DOHH2 (cell line): ENCODE measurements at regions not wholly inside any gene's neighbourhood (a gene's known extent, or its start where the extent isn't known, plus 50 kb on each side); places are given as distances from the start of the nearest gene placed in this dataset.

Experiments
- H3F3A ChIP-seq: fragments of 200-600 bp; sonication (generic), shearing (Covaris generic); 2 replicates; pipeline ENCODE4 v1.6.0; 2016; ENCODE audit warnings: antibody characterized with exemption, mild to moderate bottlenecking; ENCODE audit not compliant: control insufficient read depth, insufficient read depth
- H3K27ac ChIP-seq: fragments of 200-600 bp; sonication (generic); 2 replicates; pipeline ENCODE4 v1.5.1; 2014; ENCODE audit warnings: low read depth, mild to moderate bottlenecking, low read length, moderate library complexity
- H3K27me3 ChIP-seq: fragments of 200-600 bp; sonication (generic); 2 replicates; pipeline ENCODE4 v1.6.1; 2014; ENCODE audit warnings: mild to moderate bottlenecking, low read length, mixed read lengths; ENCODE audit not compliant: control insufficient read depth
- H3K36me3 ChIP-seq: fragments of 200-600 bp; sonication (generic); 2 replicates; pipeline ENCODE4 v1.6.1; 2014; ENCODE audit warnings: mild to moderate bottlenecking, low read length, moderate library complexity, mixed read lengths; ENCODE audit not compliant: control insufficient read depth
- H3K4me1 ChIP-seq: fragments of 200-600 bp; sonication (generic); 2 replicates; pipeline ENCODE4 v1.6.1; 2014; ENCODE audit warnings: mild to moderate bottlenecking, low read length, mixed read lengths; ENCODE audit not compliant: control insufficient read depth
- H3K4me2 ChIP-seq: fragments of 200-600 bp; sonication (generic); 2 replicates; pipeline ENCODE4 v1.6.0; 2014; ENCODE audit warnings: mild to moderate bottlenecking, low read length, moderate library complexity
- H3K4me3 ChIP-seq: fragments of 200-600 bp; sonication (generic); 2 replicates; pipeline ENCODE4 v1.5.1; 2014; ENCODE audit warnings: mild to moderate bottlenecking, low read length, mixed read lengths
- H3K79me2 ChIP-seq: fragments of 200-600 bp; sonication (generic); 2 replicates; pipeline ENCODE4 v1.6.1; 2014; ENCODE audit warnings: mild to moderate bottlenecking, low read length, mixed read lengths; ENCODE audit not compliant: control insufficient read depth
- H3K9me2 ChIP-seq: fragments of 200-600 bp; sonication (generic); replicated peaks from 2 replicates; pipeline ENCODE4 v1.6.1; 2014; ENCODE audit warnings: mild to moderate bottlenecking, low read length, mixed read lengths; ENCODE audit not compliant: control insufficient read depth
- H3K9me3 ChIP-seq: fragments of 200-600 bp; sonication (generic); 2 replicates; pipeline ENCODE4 v1.6.1; 2014; ENCODE audit warnings: antibody characterized with exemption, low read length, mixed read lengths; ENCODE audit not compliant: control insufficient read depth, insufficient read depth
- H4K20me1 ChIP-seq: fragments of 200-600 bp; sonication (generic); 2 replicates; pipeline ENCODE4 v1.6.0; 2014; ENCODE audit warnings: low read depth, mild to moderate bottlenecking, antibody characterized with exemption, low read length, moderate library complexity; ENCODE audit not compliant: control insufficient read depth, insufficient read depth
- CTCF ChIP-seq: fragments of 200-600 bp; sonication (generic); IDR thresholded peaks from one replicate; pipeline ENCODE4 v1.5.1; 2014; ENCODE audit warnings: antibody characterized with exemption, mild to moderate bottlenecking, low read depth, low read length; ENCODE audit not compliant: poor library complexity, severe bottlenecking
- EZH2phosphoT487 ChIP-seq: fragments of 200-600 bp; sonication (generic); IDR thresholded peaks from 2 replicates; pipeline ENCODE4 v1.6.1; 2017; ENCODE audit warnings: borderline replicate concordance, mild to moderate bottlenecking, antibody characterized with exemption, low read length, moderate library complexity, mixed read lengths

- TF ChIP-seq CTCF (no peak), EZH2phosphoT487 (no peak)
Observed at GRCh38 chr10:130480491-130480890, 344.3 kb downstream of the GLRX3 start.

GRCh38 chr10:130481076-130481930, 345.1 kb downstream of the GLRX3 start:
- Histone ChIP-seq H4K20me1 (no peaks in the 10 kb centered on the region), H3K4me3 (no peak overlapping the region), H3K27ac (no peak overlapping the region), H3K4me1 (no peaks in the 10 kb centered on the region), H3K4me2 (no peak overlapping the region), H3K79me2 (no peaks in the 10 kb centered on the region), H3F3A (no peaks in the 10 kb centered on the region), H3K27me3 (no peaks in the 10 kb centered on the region), H3K36me3 (no peaks in the 10 kb centered on the region), H3K9me3 (no peaks in the 10 kb centered on the region), H3K9me2 (no peaks in the 10 kb centered on the region)
- TF ChIP-seq CTCF (no peak), EZH2phosphoT487 (no peak)

More at GRCh38 chr10:130480491-130480890, 344.3 kb downstream of the GLRX3 start:
- H3K27me3 ChIP-seq: no peaks in the 10 kb centered on the region
- H3K4me2 ChIP-seq: no peak overlapping the region
- no peak overlapping the region for H3K4me3 ChIP-seq
- H4K20me1 ChIP-seq: no peaks in the 10 kb centered on the region
- H3K9me3 ChIP-seq: no peaks in the 10 kb centered on the region
- no peaks in the 10 kb centered on the region for H3K4me1 ChIP-seq
- H3K27ac ChIP-seq: no peak overlapping the region
- no peaks in the 10 kb centered on the region for H3F3A ChIP-seq
- no peaks in the 10 kb centered on the region for H3K36me3 ChIP-seq
- H3K79me2 ChIP-seq: no peaks in the 10 kb centered on the region
- H3K9me2 ChIP-seq: no peaks in the 10 kb centered on the region

- H3K79me2 ChIP-seq: no peaks in the 10 kb centered on the region
- no peak overlapping the region for H3K4me2 ChIP-seq
- no peaks in the 10 kb centered on the region for H4K20me1 ChIP-seq
- H3K9me2 ChIP-seq: no peaks in the 10 kb centered on the region
- H3K27ac ChIP-seq: no peak overlapping the region
- no peaks in the 10 kb centered on the region for H3K27me3 ChIP-seq
- no peaks in the 10 kb centered on the region for H3K4me1 ChIP-seq
- TF ChIP-seq CTCF: no peak
- TF ChIP-seq EZH2phosphoT487: no peak
- H3K9me3 ChIP-seq: no peaks in the 10 kb centered on the region
- no peaks in the 10 kb centered on the region for H3F3A ChIP-seq
- no peak overlapping the region for H3K4me3 ChIP-seq
- no peaks in the 10 kb centered on the region for H3K36me3 ChIP-seq
Observed at GRCh38 chr10:130481936-130482335, 345.7 kb downstream of the GLRX3 start.
